ENCODE measurements at regions not wholly inside any gene's neighbourhood (a gene's known extent, or its start where the extent isn't known, plus 50 kb on each side); places are given as distances from the start of the nearest gene placed in this dataset.

- peaks cover 4 to 12% of the 10 kb centered on the region in 2 donors for H3K9me3 ChIP-seq (ENCODE audit: control insufficient read depth in 1 of 2, low read length in 2 of 2)
- peaks cover 2 to 5% of the 10 kb centered on the region in 2 donors for H3K4me1 ChIP-seq (ENCODE audit: control insufficient read depth in 1 of 2, insufficient read depth in 2 of 2, low read length in 2 of 2)
- no peaks in the 10 kb centered on the region for H3K36me3 ChIP-seq (ENCODE audit: control insufficient read depth in 1 of 2, insufficient read depth in 2 of 2, low read length in 2 of 2)
- no peak overlapping the region for H3K4me3 ChIP-seq (ENCODE audit: low read depth in 1 of 2, low read length in 2 of 2)
- H3K27me3 ChIP-seq (ENCODE audit: low read depth, low read length), result no peaks in the 10 kb centered on the region
- no peak overlapping the region for H3K27ac ChIP-seq (ENCODE audit: low read length)
These were observed 70.4 kb upstream of the SIRPA start for GRCh38 chr20:1824834-1825233.

- no peaks in the 10 kb centered on the region for H3K27me3 ChIP-seq (ENCODE audit: low read depth, low read length)
- H3K9me3 ChIP-seq (ENCODE audit: control insufficient read depth in 1 of 2, low read length in 2 of 2), result peaks cover 4 to 12% of the 10 kb centered on the region in 2 donors
- H3K36me3 ChIP-seq (ENCODE audit: control insufficient read depth in 1 of 2, insufficient read depth in 2 of 2, low read length in 2 of 2), result no peaks in the 10 kb centered on the region
- H3K4me3 ChIP-seq (ENCODE audit: low read depth in 1 of 2, low read length in 2 of 2), result no peak overlapping the region
- H3K27ac ChIP-seq (ENCODE audit: low read length), result no peak overlapping the region
- peaks cover 0 to 3% of the 10 kb centered on the region in 2 donors for H3K4me1 ChIP-seq (ENCODE audit: control insufficient read depth in 1 of 2, insufficient read depth in 2 of 2, low read length in 2 of 2)
These were observed 71.0 kb upstream of the SIRPA start for GRCh38 chr20:1824181-1824580.

GRCh38 chr20:1823450-1823844 lies 71.8 kb upstream of the SIRPA start:
- H3K4me1 ChIP-seq (ENCODE audit: control insufficient read depth in 1 of 2, insufficient read depth in 2 of 2, low read length in 2 of 2), result peaks cover 0 to 3% of the 10 kb centered on the region in 2 donors
- peaks cover 4 to 12% of the 10 kb centered on the region in 2 donors for H3K9me3 ChIP-seq (ENCODE audit: control insufficient read depth in 1 of 2, low read length in 2 of 2)
- H3K36me3 ChIP-seq (ENCODE audit: control insufficient read depth in 1 of 2, insufficient read depth in 2 of 2, low read length in 2 of 2), result no peaks in the 10 kb centered on the region
- no peak overlapping the region for H3K27ac ChIP-seq (ENCODE audit: low read length)
- H3K27me3 ChIP-seq (ENCODE audit: low read depth, low read length), result no peaks in the 10 kb centered on the region
- no peak overlapping the region for H3K4me3 ChIP-seq (ENCODE audit: low read depth in 1 of 2, low read length in 2 of 2)

- Histone ChIP-seq H3K9me3 (ENCODE audit: control insufficient read depth in 1 of 2, low read length in 2 of 2) (peaks cover 4 to 12% of the 10 kb centered on the region in 2 donors), H3K4me1 (ENCODE audit: control insufficient read depth in 1 of 2, insufficient read depth in 2 of 2, low read length in 2 of 2) (peaks cover 5 to 6% of the 10 kb centered on the region in 2 donors), H3K27me3 (ENCODE audit: low read depth, low read length) (no peaks in the 10 kb centered on the region), H3K27ac (ENCODE audit: low read length) (no peak overlapping the region), H3K4me3 (ENCODE audit: low read depth in 1 of 2, low read length in 2 of 2) (no peak overlapping the region), H3K36me3 (ENCODE audit: control insufficient read depth in 1 of 2, insufficient read depth in 2 of 2, low read length in 2 of 2) (no peaks in the 10 kb centered on the region)
These were observed 72.4 kb upstream of the SIRPA start for GRCh38 chr20:1822564-1823449.

GRCh38 chr20:1820138-1821079 lies 74.8 kb upstream of the SIRPA start:
- Histone ChIP-seq H3K4me3 (ENCODE audit: low read depth in 1 of 2, low read length in 2 of 2) (no peak overlapping the region), H3K9me3 (ENCODE audit: control insufficient read depth in 1 of 2, low read length in 2 of 2) (peaks cover 4 to 12% of the 10 kb centered on the region in 2 donors), H3K27me3 (ENCODE audit: low read depth, low read length) (no peaks in the 10 kb centered on the region), H3K27ac (ENCODE audit: low read length) (peak overlapping the region; percentile 12), H3K4me1 (ENCODE audit: control insufficient read depth in 1 of 2, insufficient read depth in 2 of 2, low read length in 2 of 2) (peaks cover 13 to 22% of the 10 kb centered on the region in 2 donors), H3K36me3 (ENCODE audit: control insufficient read depth in 1 of 2, insufficient read depth in 2 of 2, low read length in 2 of 2) (no peaks in the 10 kb centered on the region)

GRCh38 chr20:1819311-1820137 lies 75.7 kb upstream of the SIRPA start:
- Histone ChIP-seq H3K9me3 (ENCODE audit: control insufficient read depth in 1 of 2, low read length in 2 of 2) (peaks cover 4 to 12% of the 10 kb centered on the region in 2 donors), H3K27ac (ENCODE audit: low read length) (peak overlapping the region; percentile 12), H3K4me1 (ENCODE audit: control insufficient read depth in 1 of 2, insufficient read depth in 2 of 2, low read length in 2 of 2) (peaks cover 13 to 22% of the 10 kb centered on the region in 2 donors), H3K4me3 (ENCODE audit: low read depth in 1 of 2, low read length in 2 of 2) (no peak overlapping the region), H3K36me3 (ENCODE audit: control insufficient read depth in 1 of 2, insufficient read depth in 2 of 2, low read length in 2 of 2) (no peaks in the 10 kb centered on the region), H3K27me3 (ENCODE audit: low read depth, low read length) (no peaks in the 10 kb centered on the region)

GRCh38 chr20:1818895-1819294 lies 76.3 kb upstream of the SIRPA start:
- H3K4me1 ChIP-seq (ENCODE audit: control insufficient read depth in 1 of 2, insufficient read depth in 2 of 2, low read length in 2 of 2), result peaks cover 13 to 22% of the 10 kb centered on the region in 2 donors
- no peaks in the 10 kb centered on the region for H3K36me3 ChIP-seq (ENCODE audit: control insufficient read depth in 1 of 2, insufficient read depth in 2 of 2, low read length in 2 of 2)
- H3K9me3 ChIP-seq (ENCODE audit: control insufficient read depth in 1 of 2, low read length in 2 of 2), result peaks cover 4 to 12% of the 10 kb centered on the region in 2 donors
- H3K27ac ChIP-seq (ENCODE audit: low read length), result peak overlapping the region; percentile 78
- no peaks in the 10 kb centered on the region for H3K27me3 ChIP-seq (ENCODE audit: low read depth, low read length)
- no peak overlapping the region for H3K4me3 ChIP-seq (ENCODE audit: low read depth in 1 of 2, low read length in 2 of 2)

GRCh38 chr20:1818247-1818840 lies 76.9 kb upstream of the SIRPA start:
- peaks cover 4 to 10% of the 10 kb centered on the region in 2 donors for H3K9me3 ChIP-seq (ENCODE audit: control insufficient read depth in 1 of 2, low read length in 2 of 2)
- H3K27ac ChIP-seq (ENCODE audit: low read length), result peak overlapping the region; percentile 78
- H3K27me3 ChIP-seq (ENCODE audit: low read depth, low read length), result no peaks in the 10 kb centered on the region
- H3K36me3 ChIP-seq (ENCODE audit: control insufficient read depth in 1 of 2, insufficient read depth in 2 of 2, low read length in 2 of 2), result no peaks in the 10 kb centered on the region
- peaks cover 13 to 26% of the 10 kb centered on the region in 2 donors for H3K4me1 ChIP-seq (ENCODE audit: control insufficient read depth in 1 of 2, insufficient read depth in 2 of 2, low read length in 2 of 2)
- H3K4me3 ChIP-seq (ENCODE audit: low read depth in 1 of 2, low read length in 2 of 2), result no peak overlapping the region

GRCh38 chr20:1817577-1818211 lies 77.5 kb upstream of the SIRPA start:
- Histone ChIP-seq H3K27ac (ENCODE audit: low read length) (no peak overlapping the region), H3K27me3 (ENCODE audit: low read depth, low read length) (no peaks in the 10 kb centered on the region), H3K9me3 (ENCODE audit: control insufficient read depth in 1 of 2, low read length in 2 of 2) (peaks cover 4 to 5% of the 10 kb centered on the region in 2 donors), H3K36me3 (ENCODE audit: control insufficient read depth in 1 of 2, insufficient read depth in 2 of 2, low read length in 2 of 2) (no peaks in the 10 kb centered on the region), H3K4me1 (ENCODE audit: control insufficient read depth in 1 of 2, insufficient read depth in 2 of 2, low read length in 2 of 2) (peaks cover 13 to 28% of the 10 kb centered on the region in 2 donors), H3K4me3 (ENCODE audit: low read depth in 1 of 2, low read length in 2 of 2) (no peak overlapping the region)
